Activated CD8-positive, alpha-beta memory T cell treated with anti-CD3 and anti-CD28 coated beads for 36 hours (primary cell): ENCODE measurements at regions not wholly inside any gene's neighbourhood (a gene's known extent, or its start where the extent isn't known, plus 50 kb on each side); places are given as distances from the start of the nearest gene placed in this dataset.

Experiments used
- CTCF ChIA-PET: fragments of 350-600 bp; sonication (Branson Sonifier 250); formaldehyde crosslinking; loops from one replicate; lab custom pipeline; 2021; ENCODE audit warnings: antibody characterized with exemption; lab: Charles Lee
- POLR2A ChIA-PET: fragments of 350-600 bp; sonication (Branson Sonifier 250); formaldehyde crosslinking; loops from one replicate; lab custom pipeline; 2021; ENCODE audit warnings: antibody characterized with exemption; lab: Charles Lee

DNA sequence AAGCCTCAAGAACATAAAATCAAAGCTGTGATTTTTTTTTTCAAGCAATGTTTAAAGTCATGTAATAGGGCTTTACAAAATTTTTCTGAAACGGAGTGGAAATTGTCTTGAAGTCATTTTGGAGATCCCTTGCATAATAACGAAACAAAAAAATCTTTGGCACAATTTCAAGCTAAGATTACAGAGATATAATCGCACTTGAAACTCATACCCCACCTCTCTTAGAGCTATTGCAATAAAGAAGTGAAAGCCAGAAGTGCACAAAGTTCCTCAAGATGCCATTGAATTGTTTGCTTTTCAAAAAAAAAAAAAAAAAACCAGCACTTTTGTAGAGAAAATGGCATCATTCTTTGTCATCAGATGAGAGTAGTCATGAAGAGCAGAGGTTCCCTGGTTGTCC lies 152.3 kb downstream of the PAX3 start:
- POLR2A ChIA-PET = no interaction called here
- CTCF ChIA-PET = no interaction called here

DNA sequence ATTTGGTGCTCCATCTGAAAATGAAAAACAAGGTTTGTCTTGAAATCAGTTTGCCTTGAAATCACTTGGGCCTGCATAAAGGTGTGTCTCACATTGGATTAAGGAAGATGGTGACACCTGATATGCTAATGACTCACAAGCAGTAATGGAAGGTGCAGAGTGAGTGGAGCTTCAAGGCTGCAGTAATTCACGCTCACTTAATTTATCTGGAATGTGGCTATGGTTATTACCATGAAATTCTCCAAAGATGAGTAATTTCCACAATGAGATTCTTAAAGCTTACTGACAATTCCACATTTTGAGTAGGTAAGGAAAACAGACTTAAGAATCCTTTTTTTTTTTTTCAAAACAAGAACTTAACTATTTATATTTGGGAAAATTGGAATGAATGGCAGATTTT lies 156.8 kb downstream of the PAX3 start:
- POLR2A ChIA-PET = no interaction called here
- CTCF ChIA-PET = no interaction called here

DNA sequence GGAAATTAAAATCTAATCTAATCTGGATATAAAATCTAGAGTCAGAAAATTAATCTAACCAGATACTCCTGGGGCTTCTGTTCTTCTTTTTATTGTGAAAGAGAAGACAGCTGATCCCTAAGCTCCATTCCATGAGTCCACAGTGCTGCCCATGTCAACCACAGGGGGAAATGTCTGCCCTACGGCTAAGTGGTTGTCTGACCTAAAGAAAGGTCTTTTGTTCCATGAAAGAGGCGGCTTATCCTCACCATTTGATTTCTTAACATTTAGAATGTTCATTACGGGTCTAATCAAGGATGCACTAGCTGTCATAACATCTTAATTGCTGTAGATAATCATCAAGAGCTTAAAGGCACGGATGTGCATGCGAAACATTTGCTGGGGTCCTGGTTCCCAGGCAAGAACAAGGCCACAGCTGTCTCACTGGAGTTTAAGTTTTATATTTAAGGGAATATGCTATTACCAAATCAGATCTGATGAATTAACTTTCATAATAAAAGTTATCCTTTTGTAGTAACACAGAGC lies 162.6 kb downstream of the PAX3 start:
- ChIA-PET CTCF (no interaction called here), POLR2A (no interaction called here)

DNA sequence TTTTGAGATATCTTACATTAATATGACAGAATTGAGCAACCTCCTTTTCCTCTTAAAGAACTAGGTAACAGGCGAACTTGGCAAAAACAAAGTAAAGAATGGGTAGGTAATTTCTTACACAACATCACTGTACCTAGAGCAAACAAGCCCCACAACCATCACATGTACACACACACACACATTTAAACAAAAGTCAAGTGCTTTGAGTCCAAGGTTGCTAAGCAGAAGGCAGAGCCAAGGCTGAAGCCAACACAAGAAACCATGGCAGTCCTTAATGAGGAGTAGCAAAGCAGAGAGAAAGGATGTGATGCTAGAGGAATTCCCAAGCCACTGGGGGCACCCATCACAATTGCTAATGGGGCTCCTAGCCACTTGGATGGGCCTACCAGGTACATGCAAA lies 164.1 kb downstream of the PAX3 start:
- CTCF ChIA-PET = no interaction called here
- POLR2A ChIA-PET = no interaction called here

DNA sequence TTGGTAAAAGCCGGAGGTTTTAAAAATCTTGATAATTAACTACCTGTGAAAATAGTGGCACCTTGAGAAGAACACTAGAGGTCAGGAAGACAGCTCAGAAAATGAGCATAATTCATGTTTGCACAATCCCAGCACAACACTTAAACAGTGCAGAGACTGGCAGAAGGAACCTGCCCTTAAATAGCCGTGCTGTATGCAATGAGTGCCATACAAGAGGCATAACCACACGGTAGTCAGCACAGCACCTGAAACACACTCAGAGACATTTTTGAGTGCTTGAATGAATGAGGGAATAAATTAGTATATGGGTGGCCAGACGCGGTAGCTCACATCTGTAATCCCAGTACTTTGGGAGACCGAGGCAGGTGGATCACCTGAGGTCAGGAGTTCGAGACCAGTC lies 164.9 kb downstream of the PAX3 start:
- CTCF ChIA-PET = no interaction called here
- POLR2A ChIA-PET = no interaction called here

DNA sequence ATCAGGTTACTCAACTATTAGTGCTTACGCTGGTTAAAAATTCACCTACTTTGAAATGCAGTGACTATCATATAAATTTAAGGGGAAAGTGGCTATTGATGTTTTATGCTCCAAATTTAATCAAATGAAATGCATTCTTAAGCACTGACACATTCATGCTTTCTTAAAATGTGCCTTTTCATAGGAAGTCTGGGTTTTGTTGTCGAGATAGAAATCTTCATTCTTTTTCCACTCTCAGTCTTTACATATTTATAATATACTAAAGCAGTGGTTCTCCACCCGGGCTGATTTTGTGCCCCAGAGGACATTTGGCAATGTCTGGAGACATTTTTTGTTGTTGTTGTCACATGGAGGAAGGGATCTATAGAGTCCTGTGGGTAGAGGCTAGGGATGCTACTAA lies 167.9 kb downstream of the PAX3 start:
- CTCF ChIA-PET = no interaction called here
- POLR2A ChIA-PET = no interaction called here

DNA sequence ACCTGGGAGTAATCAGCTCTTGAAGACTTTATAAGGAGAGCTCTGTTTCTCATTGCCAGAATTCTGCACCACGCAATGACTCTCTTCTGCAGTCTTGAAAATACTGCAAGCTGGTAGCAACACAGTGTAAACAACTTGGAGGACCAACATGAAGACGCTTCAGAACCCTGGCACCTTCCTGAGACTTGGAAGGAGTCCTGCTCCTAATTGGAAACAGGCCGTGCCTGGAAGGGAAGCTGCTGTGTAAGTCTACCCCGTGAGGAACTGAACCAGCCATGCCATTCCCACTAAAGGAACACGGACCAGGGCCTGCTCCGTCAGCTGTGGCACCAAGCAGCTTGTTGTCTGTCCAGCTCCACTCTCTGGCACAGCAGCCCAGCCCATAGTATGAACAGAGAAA lies 171.1 kb downstream of the PAX3 start:
- ChIA-PET CTCF (no interaction called here), POLR2A (no interaction called here)

DNA sequence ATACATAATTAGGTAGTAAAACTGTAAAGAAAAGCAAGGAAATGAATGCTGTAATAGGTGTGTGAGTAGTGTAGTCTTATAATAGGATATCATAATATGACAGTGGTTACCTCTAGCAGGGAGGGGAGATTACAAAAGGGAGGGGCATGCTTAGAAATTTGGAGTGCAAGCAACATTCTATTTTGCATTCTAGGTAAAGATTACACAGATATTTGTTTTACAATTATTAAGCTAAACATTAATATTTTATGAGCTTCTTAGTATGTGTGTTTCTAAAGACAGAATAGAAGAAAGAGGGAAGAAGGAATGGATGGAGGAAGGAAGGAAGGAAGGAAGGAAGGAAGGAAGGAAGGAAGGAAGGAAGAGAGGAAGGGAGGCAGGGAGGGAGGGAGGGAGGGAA lies 177.9 kb downstream of the PAX3 start:
- CTCF ChIA-PET = no interaction called here
- POLR2A ChIA-PET = no interaction called here

DNA sequence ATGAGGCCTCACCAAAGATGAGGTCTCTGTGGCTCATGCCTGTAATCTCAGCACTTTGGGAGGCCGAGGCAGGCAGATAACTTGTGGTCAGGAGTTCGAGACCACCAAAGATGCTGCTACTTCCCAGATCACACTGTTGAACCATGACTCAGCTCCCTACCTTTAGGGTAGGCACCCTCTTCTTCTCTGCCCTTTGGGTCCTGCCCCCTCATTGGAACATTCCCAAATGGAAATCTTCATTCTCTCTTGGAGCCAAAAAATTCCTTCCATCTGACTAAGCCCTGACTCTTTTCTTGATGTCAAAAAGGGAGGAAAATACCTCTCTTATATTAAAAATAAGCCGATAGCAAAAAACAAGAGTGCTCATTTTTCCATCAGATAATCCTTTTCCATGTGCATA lies 183.5 kb downstream of the PAX3 start:
- CTCF ChIA-PET = no interaction called here
- POLR2A ChIA-PET = no interaction called here

DNA sequence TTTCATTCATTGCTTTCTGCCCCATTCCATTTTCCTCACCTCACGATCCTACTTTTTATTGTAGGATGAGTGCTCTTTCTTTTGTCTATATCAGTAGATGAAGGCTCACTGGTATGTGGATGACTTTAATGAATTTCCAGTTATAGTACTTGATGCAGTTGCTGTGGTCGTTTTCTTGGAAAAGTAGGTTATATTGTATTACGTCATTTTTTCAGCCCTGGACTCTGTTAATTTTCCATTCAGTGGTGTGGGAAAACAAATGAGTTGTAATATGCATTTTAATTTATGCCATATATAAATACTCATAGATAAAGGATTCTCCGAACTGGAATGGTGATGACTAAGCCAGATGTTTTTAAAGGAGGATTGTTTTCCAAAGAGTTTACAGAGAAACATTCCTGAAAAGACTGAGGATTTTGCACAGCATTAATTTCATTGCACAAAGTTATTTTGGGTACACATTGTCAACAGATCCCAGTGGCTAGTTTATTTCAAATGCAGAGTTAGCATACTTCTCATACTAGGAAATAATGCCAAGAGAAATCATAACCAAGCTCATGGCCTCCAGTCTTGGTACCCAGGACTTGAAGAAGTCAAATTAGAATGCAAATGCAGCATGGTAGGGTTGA lies 189.7 kb downstream of the PAX3 start:
- CTCF ChIA-PET = no interaction called here

DNA sequence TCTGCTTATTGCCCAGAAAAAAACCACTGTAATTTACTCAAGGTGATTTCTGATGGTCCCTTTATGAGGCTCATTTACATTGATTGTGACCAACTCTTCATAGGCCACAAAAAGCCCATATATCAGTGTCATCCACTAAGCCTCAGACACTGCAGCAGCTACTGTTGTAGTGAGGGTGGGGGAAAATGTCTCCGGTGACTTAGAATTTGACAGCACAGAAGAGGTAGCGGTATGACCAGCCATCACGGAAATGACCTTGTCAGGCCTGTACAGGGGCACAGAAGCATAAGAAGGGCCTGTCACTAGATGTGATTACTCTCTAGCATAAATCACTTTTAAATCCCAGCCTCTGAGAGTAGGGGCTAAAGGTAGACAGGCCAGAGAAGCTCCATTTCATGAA lies 190.3 kb downstream of the PAX3 start:
- ChIA-PET POLR2A (no interaction called here), CTCF (no interaction called here)

More for the DNA sequence above, 189.7 kb downstream of the PAX3 start:
- POLR2A ChIA-PET = no interaction called here

DNA sequence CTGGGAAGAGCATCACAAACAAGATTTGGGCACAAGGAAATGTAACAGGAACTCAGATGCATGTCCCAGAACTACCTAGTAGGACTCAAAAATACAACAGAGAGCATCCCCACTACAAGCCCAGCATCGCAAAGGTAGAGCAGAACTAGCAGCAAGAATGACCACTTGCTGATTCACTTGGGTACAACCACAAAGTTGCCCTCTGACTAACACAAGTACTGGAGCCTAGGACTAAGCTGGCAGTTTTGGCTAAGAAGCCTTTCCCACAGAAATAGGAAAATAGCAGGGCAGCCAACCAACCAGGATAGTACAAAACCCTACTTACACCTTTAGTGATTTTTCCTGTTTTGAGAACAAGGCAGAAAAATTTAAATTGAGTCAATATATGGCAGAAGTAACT lies 193.8 kb downstream of the PAX3 start:
- ChIA-PET POLR2A (no interaction called here), CTCF (no interaction called here)

DNA sequence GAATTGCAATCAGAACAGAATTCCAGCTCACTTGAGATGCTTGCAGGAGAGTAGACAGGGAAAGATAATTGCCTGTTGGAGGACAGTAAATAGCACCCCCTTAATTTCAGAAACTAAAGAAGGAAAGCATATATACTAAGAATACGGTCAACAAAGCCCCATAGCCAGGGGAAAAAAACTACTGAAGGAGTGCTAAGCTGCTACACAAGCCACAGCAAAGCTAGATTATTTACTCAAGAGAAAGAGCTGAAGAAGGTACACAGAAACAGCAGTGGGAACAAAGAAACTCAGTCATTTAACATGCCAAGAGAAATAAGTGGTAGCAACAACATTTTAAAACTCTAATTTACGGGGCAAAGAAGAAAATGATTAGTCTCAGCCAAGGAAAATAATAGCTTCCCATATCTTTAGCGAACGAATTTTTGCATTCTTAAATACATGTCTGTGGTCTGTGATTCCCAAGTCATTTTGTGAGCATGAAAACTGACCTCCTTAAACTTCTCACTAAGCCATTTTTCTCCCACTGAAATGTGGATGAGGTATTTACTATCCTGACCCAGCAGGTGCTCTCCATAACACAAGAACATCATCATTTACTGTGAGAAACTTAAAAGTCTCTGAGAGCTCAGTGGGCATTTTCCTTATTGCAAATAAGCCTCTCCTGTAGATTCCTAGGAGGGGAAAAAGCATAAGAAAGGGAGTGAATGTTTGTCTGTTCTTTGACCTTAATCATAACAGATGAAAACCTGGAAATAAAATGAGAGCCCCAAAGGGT lies 196.0 kb downstream of the PAX3 start:
- POLR2A ChIA-PET = interaction anchor here (0.7 kb wide), 1 partner anchor 27 kb away, joined by 3 read pairs; no protein-coding TSS in a partner anchor

DNA sequence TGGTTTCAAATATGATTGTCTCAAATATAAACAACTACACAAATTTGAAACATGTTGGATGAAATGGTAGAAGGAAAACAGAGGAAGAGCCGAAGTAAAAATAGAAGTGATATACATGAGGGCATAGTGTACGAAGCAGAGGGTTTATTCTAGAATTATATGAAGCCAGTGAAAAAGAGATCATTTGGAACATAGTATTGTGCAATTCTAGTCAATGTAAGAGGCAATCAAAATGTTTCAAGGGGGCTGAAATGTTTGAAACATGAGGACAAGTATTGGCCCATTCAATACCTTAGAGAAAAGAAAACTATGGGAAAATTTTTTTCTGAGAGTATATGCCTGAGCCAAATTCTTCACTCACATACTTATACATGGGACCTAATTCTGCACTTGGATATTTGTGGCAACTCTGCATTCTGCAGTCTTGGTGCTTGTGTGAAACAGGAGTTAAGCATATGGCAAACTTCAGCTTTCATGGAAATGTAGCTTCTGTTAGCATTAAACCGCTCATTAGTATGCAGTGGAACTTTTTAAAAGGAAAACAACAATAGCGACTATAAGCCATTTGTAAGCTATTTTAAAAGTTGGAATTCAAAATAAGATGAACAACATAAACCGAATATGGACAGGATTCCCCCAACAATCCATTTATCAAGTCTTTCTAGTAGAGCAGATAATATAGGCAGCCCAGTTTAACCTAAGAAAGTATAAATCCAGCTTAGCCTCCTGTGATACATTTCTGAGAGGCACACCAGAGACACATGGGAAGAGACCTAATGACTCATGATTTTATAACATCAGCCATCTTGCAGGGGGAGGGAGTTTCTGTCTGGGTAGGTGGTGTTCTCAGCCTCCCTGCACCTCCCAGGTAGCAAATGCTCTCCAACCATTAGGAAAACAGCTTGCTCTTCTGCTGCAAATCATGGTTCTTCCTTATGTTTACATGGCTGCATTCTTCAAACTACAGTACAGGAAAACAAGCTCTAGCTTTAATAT lies 197.8 kb downstream of the PAX3 start:
- POLR2A ChIA-PET = no interaction called here
- CTCF ChIA-PET = no interaction called here

More for the DNA sequence above, 196.0 kb downstream of the PAX3 start:
- CTCF ChIA-PET = interaction anchor here (0.6 kb wide), 1 partner anchor 37 kb away, joined by 3 read pairs; no protein-coding TSS in a partner anchor

DNA sequence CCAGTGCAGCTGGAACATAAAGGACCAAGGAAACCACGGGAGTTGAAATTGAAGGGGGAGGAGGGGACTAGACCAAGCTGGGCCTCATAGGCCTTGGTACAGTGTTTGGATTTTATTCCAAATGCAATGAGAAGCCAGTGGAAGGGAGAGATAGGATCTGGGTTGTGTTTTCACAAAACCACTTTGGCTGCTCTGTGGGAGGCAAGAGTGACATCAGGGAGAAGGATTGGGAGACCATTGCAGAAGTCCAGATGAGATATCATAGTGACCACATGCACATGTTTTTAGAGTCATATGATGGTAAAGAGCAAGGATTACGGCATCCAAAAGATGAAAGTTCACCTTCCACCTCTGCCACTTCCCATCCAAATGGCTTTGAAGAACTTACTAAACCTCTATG lies 210.2 kb downstream of the PAX3 start:
- ChIA-PET POLR2A (no interaction called here), CTCF (no interaction called here)

DNA sequence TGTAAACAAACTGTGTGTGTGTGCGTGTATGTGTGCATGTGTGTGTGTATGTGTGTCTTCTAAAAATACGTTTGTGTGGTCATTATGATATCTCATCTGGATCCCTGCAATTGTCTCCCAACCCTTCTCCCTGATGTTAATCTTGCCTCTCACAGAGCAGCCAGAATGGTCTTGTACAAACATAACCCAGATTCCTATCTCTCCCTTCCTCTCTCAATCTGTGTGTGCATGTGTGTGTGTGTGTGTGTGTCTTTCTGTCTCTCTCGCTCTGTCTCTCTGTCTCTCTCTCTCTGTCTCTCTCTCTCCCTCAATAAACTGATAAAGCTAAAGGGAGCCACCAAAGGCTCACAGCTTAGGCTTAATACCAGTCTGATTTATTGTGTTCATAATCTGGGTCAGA lies 210.8 kb downstream of the PAX3 start:
- POLR2A ChIA-PET = no interaction called here

DNA sequence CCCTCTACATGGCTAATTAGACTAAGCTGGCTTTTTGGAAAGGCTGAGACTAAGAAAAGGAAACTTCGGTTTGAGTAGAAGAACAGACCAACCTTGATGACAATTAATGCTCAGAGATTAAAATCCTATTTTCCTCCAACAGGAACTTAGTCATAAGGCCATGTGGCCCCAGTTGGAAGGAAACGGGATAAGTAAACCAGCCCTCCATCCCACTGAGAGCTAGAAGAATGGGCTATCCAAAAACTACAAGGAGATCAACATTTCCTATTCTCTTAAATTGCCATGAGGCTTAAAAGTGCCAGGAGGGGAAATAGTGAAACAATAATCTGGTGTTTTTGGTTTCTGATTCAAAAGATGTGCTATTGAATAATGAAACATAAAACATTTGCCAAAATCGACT lies 216.6 kb downstream of the PAX3 start:
- CTCF ChIA-PET = no interaction called here
- POLR2A ChIA-PET = no interaction called here

More for the DNA sequence above, 210.8 kb downstream of the PAX3 start:
- CTCF ChIA-PET = no interaction called here

DNA sequence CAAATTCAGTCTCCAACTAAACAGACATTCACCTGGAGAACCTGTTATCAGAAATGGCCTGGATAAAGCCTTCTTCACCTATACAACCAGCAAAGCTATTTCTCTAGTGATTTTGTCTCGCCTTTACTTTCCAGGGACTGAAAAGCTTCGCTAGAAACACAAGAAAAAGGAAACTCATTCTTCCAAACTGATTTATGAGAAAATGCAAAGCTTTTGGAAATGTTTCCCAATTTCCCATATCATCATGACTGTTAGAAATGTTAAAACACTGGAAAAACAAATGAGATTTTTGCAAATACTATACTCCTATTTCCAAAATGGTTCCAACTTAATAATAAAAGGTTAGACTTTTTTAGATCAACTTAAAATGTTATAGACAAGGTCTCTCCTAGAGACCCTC lies 218.7 kb downstream of the PAX3 start:
- CTCF ChIA-PET = no interaction called here

DNA sequence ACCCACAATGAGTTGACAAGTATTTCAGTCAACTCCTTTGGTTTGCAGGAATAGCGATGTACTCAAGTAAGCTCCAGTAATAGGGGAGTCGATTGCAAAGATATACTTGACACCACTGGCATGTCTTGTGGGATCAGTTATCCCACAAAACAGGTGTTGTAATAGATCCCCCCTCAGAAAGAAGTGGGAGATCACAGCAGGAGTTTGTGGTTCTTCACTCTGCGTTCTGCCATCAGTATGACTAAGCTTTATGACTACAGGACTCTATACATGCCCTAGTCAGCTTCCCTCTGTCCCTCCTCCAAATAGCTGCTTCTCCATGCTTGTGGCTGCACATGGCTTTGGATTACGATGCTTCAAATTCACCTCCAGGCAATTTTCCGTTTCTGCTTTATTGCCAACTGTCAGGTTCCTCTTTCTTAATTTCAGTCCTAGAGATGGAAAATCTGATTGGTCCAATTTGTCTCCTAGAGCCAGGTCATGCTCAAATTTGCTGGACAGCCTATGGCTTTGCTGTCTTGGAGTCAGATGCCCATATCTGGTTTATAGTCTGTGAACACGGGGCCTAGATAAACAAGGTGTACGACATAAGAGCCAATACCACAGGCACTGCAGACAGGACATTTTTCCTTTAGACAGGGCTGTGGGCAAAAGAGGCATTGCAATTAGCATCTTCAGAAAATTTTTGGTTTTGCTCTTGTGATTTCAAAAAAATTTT lies 221.7 kb downstream of the PAX3 start:
- ChIA-PET POLR2A (no interaction called here), CTCF (no interaction called here)

More for the DNA sequence above, 218.7 kb downstream of the PAX3 start:
- POLR2A ChIA-PET = no interaction called here
